Neural progenitor cell (in vitro differentiated cells): ENCODE measurements at regions not wholly inside any gene's neighbourhood (a gene's known extent, or its start where the extent isn't known, plus 50 kb on each side); places are given as distances from the start of the nearest gene placed in this dataset.

ENCODE experiments used
- CTCF ChIP-seq: fragments of 200-600 bp; sonication (generic); IDR thresholded peaks from 2 replicates; pipeline ENCODE4 v1.5.1; 2017; ENCODE audit warnings: antibody characterized with exemption, mild to moderate bottlenecking
- EZH2 ChIP-seq: fragments of 200-600 bp; sonication (generic); IDR thresholded peaks from 2 replicates; pipeline ENCODE4 v1.6.1; 2017; ENCODE audit warnings: antibody characterized with exemption, mild to moderate bottlenecking, moderate library complexity

- peak; percentile 62 for TF ChIP-seq CTCF
- no peak for TF ChIP-seq EZH2
These were observed 70.1 kb upstream of the CABCOCO1 start for GRCh38 chr10:61592581-61592980.
